ENCODE measurements at regions not wholly inside any gene's neighbourhood (a gene's known extent, or its start where the extent isn't known, plus 50 kb on each side); places are given as distances from the start of the nearest gene placed in this dataset.

DNA sequence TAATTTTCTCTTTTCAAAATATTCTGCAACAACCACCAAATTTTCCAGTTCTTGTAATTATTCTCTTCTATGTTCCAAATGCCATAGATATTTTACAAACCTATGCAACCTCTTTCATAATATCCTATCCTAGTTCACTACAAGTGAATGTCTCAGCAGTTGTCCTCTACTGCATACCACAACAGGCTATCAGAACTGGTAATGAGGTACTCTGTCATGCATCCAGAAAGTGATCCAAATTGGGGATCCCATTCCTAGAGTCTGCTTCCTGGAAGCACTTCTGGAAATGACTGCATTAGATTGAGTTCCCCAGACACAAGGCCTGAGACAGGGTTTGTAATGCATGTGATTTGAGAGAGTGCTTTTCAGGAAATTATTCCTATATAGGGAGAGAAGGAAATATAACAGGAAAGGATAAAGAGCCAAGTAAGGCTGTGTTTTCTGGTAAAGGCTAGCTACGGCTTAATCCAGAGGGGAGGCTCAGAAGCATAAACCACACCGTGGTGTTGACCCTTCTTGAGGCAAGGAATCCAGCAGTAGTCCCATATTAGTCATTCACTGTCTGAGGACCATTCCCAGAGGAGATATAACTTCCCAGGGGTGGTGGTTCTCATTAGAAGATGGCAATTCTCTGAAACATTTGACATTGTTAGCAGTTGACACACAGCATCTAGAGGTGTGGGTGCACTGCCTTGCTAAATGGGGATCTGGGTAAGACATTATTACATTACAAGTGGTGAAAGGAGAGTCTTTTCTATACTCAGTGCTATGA, 80.3 kb upstream of the FST start:
- TF ChIP-seq, protein P1, sequence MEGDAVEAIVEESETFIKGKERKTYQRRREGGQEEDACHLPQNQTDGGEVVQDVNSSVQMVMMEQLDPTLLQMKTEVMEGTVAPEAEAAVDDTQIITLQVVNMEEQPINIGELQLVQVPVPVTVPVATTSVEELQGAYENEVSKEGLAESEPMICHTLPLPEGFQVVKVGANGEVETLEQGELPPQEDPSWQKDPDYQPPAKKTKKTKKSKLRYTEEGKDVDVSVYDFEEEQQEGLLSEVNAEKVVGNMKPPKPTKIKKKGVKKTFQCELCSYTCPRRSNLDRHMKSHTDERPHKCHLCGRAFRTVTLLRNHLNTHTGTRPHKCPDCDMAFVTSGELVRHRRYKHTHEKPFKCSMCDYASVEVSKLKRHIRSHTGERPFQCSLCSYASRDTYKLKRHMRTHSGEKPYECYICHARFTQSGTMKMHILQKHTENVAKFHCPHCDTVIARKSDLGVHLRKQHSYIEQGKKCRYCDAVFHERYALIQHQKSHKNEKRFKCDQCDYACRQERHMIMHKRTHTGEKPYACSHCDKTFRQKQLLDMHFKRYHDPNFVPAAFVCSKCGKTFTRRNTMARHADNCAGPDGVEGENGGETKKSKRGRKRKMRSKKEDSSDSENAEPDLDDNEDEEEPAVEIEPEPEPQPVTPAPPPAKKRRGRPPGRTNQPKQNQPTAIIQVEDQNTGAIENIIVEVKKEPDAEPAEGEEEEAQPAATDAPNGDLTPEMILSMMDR (IDR thresholded peaks at IDR 0.05; ENCODE audit: unreplicated experiment), result no peak
- Mint-ChIP-seq H3K27ac (no peak overlapping the region), H3K4me3 (no peak overlapping the region), H3K9me3 (peaks cover 6% of the 10 kb centered on the region), H3K27me3 (ENCODE audit: low read depth) (no peaks in the 10 kb centered on the region), H3K36me3 (no peaks in the 10 kb centered on the region), H3K4me1 (no peaks in the 10 kb centered on the region)
- no peak for DNase-seq (ENCODE audit: low spot score in 2 of 2, unreplicated experiment in 2 of 2)

DNA sequence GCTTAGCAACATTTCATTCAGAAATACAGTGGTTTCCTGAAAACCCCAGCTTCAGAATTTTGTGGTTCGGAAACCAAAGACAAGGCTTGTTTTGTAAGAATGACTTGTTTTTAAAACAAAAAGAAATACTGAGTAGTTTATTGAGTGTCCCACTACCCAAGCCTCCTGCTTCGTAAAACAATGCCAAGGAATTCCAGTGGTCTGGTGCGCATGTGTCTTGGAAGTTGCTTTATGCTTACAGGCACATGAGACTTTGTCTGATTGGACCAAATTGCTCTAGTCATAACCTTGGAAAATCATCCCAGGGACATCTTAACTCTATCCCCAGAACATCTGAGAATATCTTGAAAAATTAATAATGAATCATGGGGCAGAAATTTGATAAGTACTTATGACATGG, 77.1 kb upstream of the FST start:
- no peaks in the 10 kb centered on the region for H3K36me3 Mint-ChIP-seq
- H3K9me3 Mint-ChIP-seq, result peaks cover 16% of the 10 kb centered on the region
- H3K27me3 Mint-ChIP-seq (ENCODE audit: low read depth), result no peaks in the 10 kb centered on the region
- H3K27ac Mint-ChIP-seq, result no peak overlapping the region
- H3K4me1 Mint-ChIP-seq, result no peaks in the 10 kb centered on the region
- DNase-seq (ENCODE audit: low spot score in 2 of 2, unreplicated experiment in 2 of 2), result no peak
- TF ChIP-seq, protein P1 (IDR thresholded peaks at IDR 0.05; ENCODE audit: unreplicated experiment), result no peak
- no peak overlapping the region for H3K4me3 Mint-ChIP-seq

DNA sequence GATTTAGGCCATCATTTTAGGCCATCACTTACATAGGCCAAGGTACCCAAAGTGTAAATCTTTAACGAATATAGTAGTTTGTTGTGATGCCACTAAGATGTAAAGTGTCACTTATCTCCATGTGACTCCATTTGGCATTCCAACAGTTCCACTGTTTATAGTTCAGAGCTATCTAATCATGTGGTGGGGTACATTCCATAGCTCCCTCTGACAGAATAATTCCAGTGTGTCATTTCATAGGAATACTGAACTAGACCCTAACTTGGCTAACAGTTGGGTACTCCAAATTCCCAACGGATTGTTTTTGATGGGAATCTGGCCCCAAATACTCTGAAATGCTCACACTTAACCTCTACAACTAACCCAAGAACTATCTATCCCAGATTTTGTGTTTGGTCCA, 76.7 kb upstream of the FST start:
- Mint-ChIP-seq H3K9me3 (peaks cover 16% of the 10 kb centered on the region), H3K4me3 (no peak overlapping the region), H3K36me3 (no peaks in the 10 kb centered on the region), H3K27ac (no peak overlapping the region), H3K27me3 (ENCODE audit: low read depth) (no peaks in the 10 kb centered on the region), H3K4me1 (no peaks in the 10 kb centered on the region)
- TF ChIP-seq, protein P1 (IDR thresholded peaks at IDR 0.05; ENCODE audit: unreplicated experiment), result no peak
- no peak for DNase-seq (ENCODE audit: low spot score in 2 of 2, unreplicated experiment in 2 of 2)

DNA sequence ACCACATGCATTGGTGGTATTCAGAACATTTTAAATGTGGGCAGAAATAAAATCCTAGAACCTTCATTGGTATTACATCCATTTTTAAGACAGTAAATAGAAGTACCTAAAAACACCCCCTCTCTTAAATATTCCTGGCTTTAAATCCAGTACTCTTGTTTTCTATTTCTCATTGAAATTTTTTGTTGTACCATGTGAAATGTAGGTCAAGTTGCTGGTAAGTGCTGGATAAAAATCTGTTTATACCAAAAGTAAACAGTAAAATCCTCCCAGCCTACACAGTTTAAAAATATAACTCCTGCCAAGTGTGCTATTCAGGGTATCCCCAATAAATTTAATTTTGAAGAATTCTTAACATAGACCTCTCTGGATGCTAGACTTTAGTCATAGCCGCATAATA, 75.0 kb upstream of the FST start:
- H3K36me3 Mint-ChIP-seq, result no peaks in the 10 kb centered on the region
- no peaks in the 10 kb centered on the region for H3K4me1 Mint-ChIP-seq
- DNase-seq (ENCODE audit: low spot score in 2 of 2, unreplicated experiment in 2 of 2), result no peak
- no peaks in the 10 kb centered on the region for H3K27me3 Mint-ChIP-seq (ENCODE audit: low read depth)
- peaks cover 16% of the 10 kb centered on the region for H3K9me3 Mint-ChIP-seq
- TF ChIP-seq, protein P1 (IDR thresholded peaks at IDR 0.05; ENCODE audit: unreplicated experiment), result no peak
- H3K27ac Mint-ChIP-seq, result no peak overlapping the region
- no peak overlapping the region for H3K4me3 Mint-ChIP-seq

DNA sequence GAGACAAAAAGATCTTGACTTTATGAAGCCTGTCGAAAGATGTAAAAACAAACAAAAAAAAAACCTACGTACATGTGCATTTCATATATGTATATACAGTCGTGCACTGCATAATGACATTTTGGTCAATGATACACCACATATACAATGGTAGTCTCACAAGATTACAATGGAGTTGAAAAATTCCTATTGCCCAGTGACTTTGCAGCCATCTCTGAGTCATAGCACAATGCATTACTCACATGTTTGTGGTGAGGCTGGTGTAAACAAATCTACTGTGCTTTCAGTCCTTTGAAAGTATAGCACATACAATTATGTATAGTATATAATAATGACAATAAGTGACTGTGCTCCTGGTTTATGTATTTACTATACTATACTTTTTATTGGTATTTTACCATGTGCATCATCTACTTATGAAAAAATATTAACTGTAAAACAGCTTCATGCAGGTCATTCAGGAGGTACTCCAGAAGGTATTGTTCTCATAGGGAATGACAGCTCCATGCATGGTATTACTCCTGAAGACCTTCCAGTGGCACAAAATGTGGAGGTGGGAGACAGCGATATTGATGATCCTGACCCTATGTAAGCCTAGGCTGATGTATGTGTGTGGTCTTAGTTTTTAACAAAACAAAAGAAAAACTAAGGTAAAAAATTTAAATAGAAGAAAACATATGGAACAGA, 73.7 kb upstream of the FST start:
- H3K4me3 Mint-ChIP-seq, result no peak overlapping the region
- H3K9me3 Mint-ChIP-seq, result peaks cover 19% of the 10 kb centered on the region
- TF ChIP-seq, protein P1 (IDR thresholded peaks at IDR 0.05; ENCODE audit: unreplicated experiment), result no peak
- H3K4me1 Mint-ChIP-seq, result no peaks in the 10 kb centered on the region
- no peaks in the 10 kb centered on the region for H3K27me3 Mint-ChIP-seq (ENCODE audit: low read depth)
- H3K36me3 Mint-ChIP-seq, result no peaks in the 10 kb centered on the region
- H3K27ac Mint-ChIP-seq, result no peak overlapping the region
- no peak for DNase-seq (ENCODE audit: low spot score in 2 of 2, unreplicated experiment in 2 of 2)

Measured in mesothelial cell of epicardium (in vitro differentiated cells).